GM23338 (cell line): ENCODE measurements at regions not wholly inside any gene's neighbourhood (a gene's known extent, or its start where the extent isn't known, plus 50 kb on each side); places are given as distances from the start of the nearest gene placed in this dataset.

Experiments used
- ATAC-seq: fragments of 200-7000 bp; cut with Tn5 transposase; 3 replicates; pipeline ENCODE4 v1.9.1; 2020
- DNase-seq: peaks from one replicate; pipeline ENCODE4 v3.0.0-alpha.2; 2015; ENCODE audit warnings: low spot score
- H2AFZ ChIP-seq: fragments of 200-600 bp; sonication (generic); 2 replicates; pipeline ENCODE4 v1.8.0; 2016; ENCODE audit warnings: antibody characterized with exemption, mild to moderate bottlenecking, moderate library complexity
- H3F3A ChIP-seq: fragments of 200-600 bp; sonication (generic); replicated peaks from 2 replicates; pipeline ENCODE4 v1.8.0; 2017; ENCODE audit warnings: antibody characterized with exemption, mixed run types, low read depth
- H3K27ac ChIP-seq: fragments of 200-600 bp; sonication (generic); 2 replicates; pipeline ENCODE4 v1.6.1; 2016; ENCODE audit warnings: low read depth
- H3K27me3 ChIP-seq: fragments of 200-600 bp; sonication (generic); 2 replicates; pipeline ENCODE4 v1.8.0; 2016; ENCODE audit warnings: mild to moderate bottlenecking, mixed run types, moderate library complexity; ENCODE audit not compliant: insufficient read depth
- H3K36me3 ChIP-seq: fragments of 200-600 bp; sonication (generic); 2 replicates; pipeline ENCODE4 v1.8.0; 2016; ENCODE audit warnings: mild to moderate bottlenecking; ENCODE audit not compliant: insufficient read depth
- H3K4me1 ChIP-seq: fragments of 200-600 bp; sonication (generic); 2 replicates; pipeline ENCODE4 v1.8.0; 2016; ENCODE audit warnings: mild to moderate bottlenecking, moderate library complexity; ENCODE audit not compliant: insufficient read depth
- H3K4me2 ChIP-seq: fragments of 200-600 bp; sonication (generic); 2 replicates; pipeline ENCODE4 v1.7.1; 2017; ENCODE audit warnings: mixed run types
- H3K4me3 ChIP-seq: fragments of 200-600 bp; sonication (generic); 2 replicates; pipeline ENCODE4 v1.6.1; 2016; ENCODE audit warnings: mixed run types
- H3K79me2 ChIP-seq: fragments of 200-600 bp; sonication (generic); replicated peaks from 2 replicates; pipeline ENCODE4 v1.8.0; 2017; ENCODE audit warnings: mild to moderate bottlenecking; ENCODE audit not compliant: insufficient read depth
- H3K9me2 ChIP-seq: fragments of 200-600 bp; sonication (generic); 2 replicates; pipeline ENCODE4 v1.8.0; 2017; ENCODE audit not compliant: insufficient read depth
- H4K20me1 ChIP-seq: fragments of 200-600 bp; sonication (generic); replicated peaks from 2 replicates; pipeline ENCODE4 v1.8.0; 2017; ENCODE audit warnings: mild to moderate bottlenecking; ENCODE audit not compliant: insufficient read depth
- H3K27ac Mint-ChIP-seq: 2 replicates; pipeline ENCODE4 v1.8.0; 2020; ENCODE audit warnings: inconsistent platforms, mild to moderate bottlenecking, moderate library complexity, mixed read lengths
- H3K27me3 Mint-ChIP-seq: 3 replicates; pipeline ENCODE4 v1.8.0; 2022; ENCODE audit warnings: low read depth, mild to moderate bottlenecking, moderate library complexity, mixed read lengths, inconsistent platforms; ENCODE audit not compliant: insufficient read depth, poor library complexity
- H3K36me3 Mint-ChIP-seq: 3 replicates; pipeline ENCODE4 v1.8.0; 2021; ENCODE audit warnings: low read depth, mild to moderate bottlenecking, inconsistent platforms, moderate library complexity, mixed read lengths
- H3K4me1 Mint-ChIP-seq: 3 replicates; pipeline ENCODE4 v1.8.0; 2020; ENCODE audit warnings: mild to moderate bottlenecking, inconsistent platforms, mixed read lengths
- H3K4me3 Mint-ChIP-seq: 3 replicates; pipeline ENCODE4 v1.8.0; 2021; ENCODE audit warnings: moderate library complexity, mild to moderate bottlenecking, inconsistent platforms, mixed read lengths
- H3K9me3 Mint-ChIP-seq: 3 replicates; pipeline ENCODE4 v1.8.0; 2020; ENCODE audit warnings: moderate library complexity, mild to moderate bottlenecking, inconsistent platforms, mixed read lengths
- CREB1 ChIP-seq: fragments of 250-450 bp; sonication (Bioruptor Pico); IDR thresholded peaks from 2 replicates; pipeline ENCODE4 v1.5.0; 2020; ENCODE audit warnings: low read depth, mild to moderate bottlenecking, moderate library complexity
- ETS1 ChIP-seq: IDR thresholded peaks from 2 replicates; pipeline ENCODE4 v1.6.1; 2016; ENCODE audit warnings: antibody characterized with exemption
- NANOG ChIP-seq: IDR thresholded peaks from 2 replicates; pipeline ENCODE4 v1.6.1; 2016; ENCODE audit warnings: antibody characterized with exemption, borderline replicate concordance
- POLR2AphosphoS5 ChIP-seq: IDR thresholded peaks from 2 replicates; pipeline ENCODE4 v1.6.1; 2016; ENCODE audit warnings: antibody characterized with exemption, low read depth
- REST ChIP-seq: IDR thresholded peaks from one replicate; pipeline ENCODE4 v1.6.1; 2018; ENCODE audit warnings: antibody characterized with exemption; ENCODE audit not compliant: unreplicated experiment
- STAT1 ChIP-seq: IDR thresholded peaks from one replicate; pipeline ENCODE4 v1.6.1; 2016; ENCODE audit warnings: antibody characterized with exemption; ENCODE audit not compliant: unreplicated experiment
- ZNF114 ChIP-seq: fragments of 250-450 bp; sonication (Bioruptor Pico); IDR thresholded peaks from 2 replicates; pipeline ENCODE4 v1.5.0; 2020; ENCODE audit warnings: mild to moderate bottlenecking, moderate library complexity
- TF ChIP-seq, protein P1 (sequence below), 2 experiments: fragments of 200-600 bp in 1 of 2; sonication (generic) in 1 of 2; conservative IDR thresholded peaks; 2 replicates each; pipeline versions ENCODE4 v1.5.1 to v1.6.1; 2016 to 2017; ENCODE audit warnings: antibody characterized with exemption in 2 of 2, low read depth in 2 of 2, mild to moderate bottlenecking in 2 of 2, moderate library complexity in 1 of 2

GRCh38 chr9:87827341-87827740 is 55.3 kb upstream of the SPATA31E1 start (continued):
- TF ChIP-seq REST (no peak), POLR2AphosphoS5 (no peak), ZNF114 (CRISPR knock-in tag) (no peak), NANOG (no peak), CREB1 (CRISPR knock-in tag) (no peak)
- TF ChIP-seq, protein P1, sequence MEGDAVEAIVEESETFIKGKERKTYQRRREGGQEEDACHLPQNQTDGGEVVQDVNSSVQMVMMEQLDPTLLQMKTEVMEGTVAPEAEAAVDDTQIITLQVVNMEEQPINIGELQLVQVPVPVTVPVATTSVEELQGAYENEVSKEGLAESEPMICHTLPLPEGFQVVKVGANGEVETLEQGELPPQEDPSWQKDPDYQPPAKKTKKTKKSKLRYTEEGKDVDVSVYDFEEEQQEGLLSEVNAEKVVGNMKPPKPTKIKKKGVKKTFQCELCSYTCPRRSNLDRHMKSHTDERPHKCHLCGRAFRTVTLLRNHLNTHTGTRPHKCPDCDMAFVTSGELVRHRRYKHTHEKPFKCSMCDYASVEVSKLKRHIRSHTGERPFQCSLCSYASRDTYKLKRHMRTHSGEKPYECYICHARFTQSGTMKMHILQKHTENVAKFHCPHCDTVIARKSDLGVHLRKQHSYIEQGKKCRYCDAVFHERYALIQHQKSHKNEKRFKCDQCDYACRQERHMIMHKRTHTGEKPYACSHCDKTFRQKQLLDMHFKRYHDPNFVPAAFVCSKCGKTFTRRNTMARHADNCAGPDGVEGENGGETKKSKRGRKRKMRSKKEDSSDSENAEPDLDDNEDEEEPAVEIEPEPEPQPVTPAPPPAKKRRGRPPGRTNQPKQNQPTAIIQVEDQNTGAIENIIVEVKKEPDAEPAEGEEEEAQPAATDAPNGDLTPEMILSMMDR (conservative IDR thresholded peaks at IDR 0.05; ENCODE audit: low read depth in 2 of 2): no peak

- no peaks in the 10 kb centered on the region for H3F3A ChIP-seq
- H3K4me3 Mint-ChIP-seq: no peak overlapping the region
- no peak overlapping the region for H2AFZ ChIP-seq
- no peaks in the 10 kb centered on the region for H3K27me3 ChIP-seq
- no peak overlapping the region for H3K4me2 ChIP-seq
- H3K4me1 Mint-ChIP-seq: peaks cover 13% of the 10 kb centered on the region
- H4K20me1 ChIP-seq: no peaks in the 10 kb centered on the region
- no peaks in the 10 kb centered on the region for H3K36me3 Mint-ChIP-seq
- H3K27ac Mint-ChIP-seq: no peak overlapping the region
- H3K4me3 ChIP-seq: no peak overlapping the region
- no peaks in the 10 kb centered on the region for H3K79me2 ChIP-seq
- H3K9me2 ChIP-seq: 0 out of 2 replicates have a peak, but pooled peaks cover 3% of the 10 kb centered on the region
- DNase-seq (no peak), ATAC-seq (no peak)
- H3K36me3 ChIP-seq: no peaks in the 10 kb centered on the region
- H3K4me1 ChIP-seq: no peaks in the 10 kb centered on the region
- TF ChIP-seq REST: no peak
- no peak for TF ChIP-seq STAT1
- TF ChIP-seq ETS1: no peak
- H3K27me3 Mint-ChIP-seq: no peaks in the 10 kb centered on the region
- no peak overlapping the region for H3K27ac ChIP-seq
- no peaks in the 10 kb centered on the region for H3K9me3 Mint-ChIP-seq
These were observed 52.9 kb upstream of the SPATA31E1 start for GRCh38 chr9:87829756-87830155.
